HPDE6-E6E7 (cell line): ENCODE measurements at regions not wholly inside any gene's neighbourhood (a gene's known extent, or its start where the extent isn't known, plus 50 kb on each side); places are given as distances from the start of the nearest gene placed in this dataset.

ENCODE experiments used
- DNase-seq: peaks from one replicate; pipeline ENCODE4 v3.0.0; 2011; ENCODE audit warnings: missing footprints; ENCODE audit errors: extremely low spot score

- no peak for DNase-seq
Observed at GRCh38 chr18:71899707-71900472, 644.3 kb downstream of the CBLN2 start.

GRCh38 chr18:71899183-71899582, 645.0 kb downstream of the CBLN2 start:
- no peak for DNase-seq

- DNase-seq: no peak
Observed at GRCh38 chr18:71887509-71887908, 656.6 kb downstream of the CBLN2 start.

GRCh38 chr18:71878226-71878625, 665.9 kb downstream of the CBLN2 start:
- no peak for DNase-seq

- DNase-seq: no peak
Observed at GRCh38 chr18:71873695-71874094, 670.4 kb downstream of the CBLN2 start.

- no peak for DNase-seq
Observed at GRCh38 chr18:71865888-71866287, 678.3 kb downstream of the CBLN2 start.

- no peak for DNase-seq
Observed at GRCh38 chr18:71850602-71851001, 693.5 kb downstream of the CBLN2 start.

- no peak for DNase-seq
Observed at GRCh38 chr18:71849407-71849806, 694.7 kb downstream of the CBLN2 start.

- no peak for DNase-seq
Observed at GRCh38 chr18:71846716-71847115, 697.4 kb downstream of the CBLN2 start.

- no peak for DNase-seq
Observed at GRCh38 chr18:71844814-71845213, 699.3 kb downstream of the CBLN2 start.

GRCh38 chr18:71842666-71843065, 701.5 kb downstream of the CBLN2 start:
- no peak for DNase-seq

GRCh38 chr18:71837547-71837946, 706.6 kb downstream of the CBLN2 start:
- no peak for DNase-seq

- no peak for DNase-seq
Observed at GRCh38 chr18:71832946-71833617, 711.1 kb downstream of the CBLN2 start.

- DNase-seq: no peak
Observed at GRCh38 chr18:71831039-71831438, 713.1 kb downstream of the CBLN2 start.

GRCh38 chr18:71827301-71827700, 716.8 kb downstream of the CBLN2 start:
- DNase-seq: no peak

- DNase-seq: no peak
Observed at GRCh38 chr18:71815305-71815704, 728.8 kb downstream of the CBLN2 start.

- no peak for DNase-seq
Observed at GRCh38 chr18:71809711-71810110, 734.4 kb downstream of the CBLN2 start.

- DNase-seq: no peak
Observed at GRCh38 chr18:71808616-71809015, 735.5 kb downstream of the CBLN2 start.

- DNase-seq: no peak
Observed at GRCh38 chr18:71807586-71807985, 736.6 kb downstream of the CBLN2 start.

GRCh38 chr18:71798986-71799673, 745.0 kb downstream of the CBLN2 start:
- DNase-seq: no peak

- DNase-seq: no peak
Observed at GRCh38 chr18:71797554-71797953, 746.6 kb downstream of the CBLN2 start.

GRCh38 chr18:71784777-71785176, 759.4 kb downstream of the CBLN2 start:
- DNase-seq: no peak

GRCh38 chr18:71760541-71760940, 783.6 kb downstream of the CBLN2 start:
- DNase-seq: no peak
